ENCODE measurements at regions not wholly inside any gene's neighbourhood (a gene's known extent, or its start where the extent isn't known, plus 50 kb on each side); places are given as distances from the start of the nearest gene placed in this dataset.

DNA sequence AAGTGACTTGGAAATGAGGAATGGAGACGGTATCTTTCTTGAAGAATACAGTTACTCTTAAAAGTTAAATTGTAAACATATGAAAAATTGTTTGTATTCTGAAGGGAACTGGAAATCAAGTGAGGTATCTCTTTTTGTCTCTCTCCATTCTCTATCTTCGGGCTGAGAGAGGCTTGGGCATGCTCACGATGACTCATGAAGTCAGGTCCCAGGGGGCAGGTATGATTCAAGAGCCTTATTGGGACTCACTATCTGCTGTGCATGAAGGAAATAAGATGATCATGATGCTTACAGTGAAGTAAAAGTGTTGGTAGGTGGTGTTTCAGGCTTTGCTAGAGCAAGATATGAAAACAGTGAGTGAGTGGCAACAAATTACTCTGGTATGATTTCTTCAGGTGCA lies 200.4 kb upstream of the PITX2 start:
- no peak overlapping the region for H3K27ac ChIP-seq
- no peak overlapping the region for H3K4me3 ChIP-seq
- no peak for TF ChIP-seq POLR2AphosphoS5 (IDR thresholded peaks at IDR 0.05)
- H3K9me3 ChIP-seq = no peaks in the 10 kb centered on the region
- no peaks in the 10 kb centered on the region for H3K27me3 ChIP-seq
- no peak for DNase-seq (ENCODE audit: low spot score in 2 of 2)
- H3K4me1 ChIP-seq = no peaks in the 10 kb centered on the region
- no peaks in the 10 kb centered on the region for H3K36me3 ChIP-seq
- WGBS = 60% methylated on average over 3 of the region's 3 CpGs

DNA sequence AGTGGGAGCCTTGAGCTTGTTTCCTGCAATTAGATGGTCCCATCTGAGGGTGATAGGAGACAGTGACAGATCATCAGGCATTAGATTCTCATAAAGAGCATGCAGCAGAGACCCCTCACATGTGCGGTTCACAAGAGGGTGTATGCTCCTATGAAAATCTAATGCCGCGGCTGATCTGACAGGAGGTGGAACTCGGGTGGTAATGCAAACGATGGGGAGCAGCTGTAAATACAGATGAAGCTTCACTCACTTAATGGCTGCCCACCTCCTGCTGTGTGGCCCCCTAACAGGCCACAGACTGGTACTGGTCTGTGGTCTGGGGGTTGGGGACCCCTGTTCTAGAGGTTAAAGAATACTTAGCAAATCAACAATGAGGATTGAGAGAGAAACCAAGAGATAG lies 201.5 kb upstream of the PITX2 start:
- Histone ChIP-seq H3K36me3 (no peaks in the 10 kb centered on the region), H3K27ac (no peak overlapping the region), H3K27me3 (no peaks in the 10 kb centered on the region), H3K4me1 (no peaks in the 10 kb centered on the region), H3K4me3 (no peak overlapping the region), H3K9me3 (no peaks in the 10 kb centered on the region)
- WGBS = 98% methylated on average over 5 of the region's 5 CpGs
- no peak for DNase-seq (ENCODE audit: low spot score in 2 of 2)
- TF ChIP-seq POLR2AphosphoS5 (IDR thresholded peaks at IDR 0.05) (no peak), POLR2A (IDR thresholded peaks at IDR 0.05) (no peak), EP300 (IDR thresholded peaks at IDR 0.05) (no peak)
- TF ChIP-seq, protein P1, sequence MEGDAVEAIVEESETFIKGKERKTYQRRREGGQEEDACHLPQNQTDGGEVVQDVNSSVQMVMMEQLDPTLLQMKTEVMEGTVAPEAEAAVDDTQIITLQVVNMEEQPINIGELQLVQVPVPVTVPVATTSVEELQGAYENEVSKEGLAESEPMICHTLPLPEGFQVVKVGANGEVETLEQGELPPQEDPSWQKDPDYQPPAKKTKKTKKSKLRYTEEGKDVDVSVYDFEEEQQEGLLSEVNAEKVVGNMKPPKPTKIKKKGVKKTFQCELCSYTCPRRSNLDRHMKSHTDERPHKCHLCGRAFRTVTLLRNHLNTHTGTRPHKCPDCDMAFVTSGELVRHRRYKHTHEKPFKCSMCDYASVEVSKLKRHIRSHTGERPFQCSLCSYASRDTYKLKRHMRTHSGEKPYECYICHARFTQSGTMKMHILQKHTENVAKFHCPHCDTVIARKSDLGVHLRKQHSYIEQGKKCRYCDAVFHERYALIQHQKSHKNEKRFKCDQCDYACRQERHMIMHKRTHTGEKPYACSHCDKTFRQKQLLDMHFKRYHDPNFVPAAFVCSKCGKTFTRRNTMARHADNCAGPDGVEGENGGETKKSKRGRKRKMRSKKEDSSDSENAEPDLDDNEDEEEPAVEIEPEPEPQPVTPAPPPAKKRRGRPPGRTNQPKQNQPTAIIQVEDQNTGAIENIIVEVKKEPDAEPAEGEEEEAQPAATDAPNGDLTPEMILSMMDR (IDR thresholded peaks at IDR 0.05) = no peak

DNA sequence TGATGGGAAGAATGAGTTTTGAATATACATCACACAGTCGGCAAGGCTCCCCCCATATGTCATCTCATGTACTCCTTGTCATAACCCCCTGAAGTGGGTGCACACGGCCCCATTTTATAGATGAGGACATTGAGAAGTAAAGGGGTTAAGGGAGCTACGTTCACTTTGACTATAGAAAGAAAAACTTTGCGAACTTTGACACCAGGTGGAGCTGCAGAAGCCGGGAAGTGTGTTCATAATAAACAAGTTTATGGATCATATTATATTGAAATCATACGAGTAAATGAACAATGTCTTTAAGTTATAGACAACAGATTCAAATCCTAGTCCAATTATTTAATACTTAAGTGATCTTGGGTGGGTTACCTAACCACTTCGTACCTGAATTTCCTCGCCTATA lies 203.8 kb upstream of the PITX2 start:
- TF ChIP-seq POLR2AphosphoS5 (IDR thresholded peaks at IDR 0.05) (no peak), EP300 (IDR thresholded peaks at IDR 0.05) (no peak), POLR2A (IDR thresholded peaks at IDR 0.05) (no peak)
- TF ChIP-seq, protein P1 (IDR thresholded peaks at IDR 0.05) = no peak
- Histone ChIP-seq H3K27ac (no peak overlapping the region), H3K27me3 (no peaks in the 10 kb centered on the region), H3K36me3 (no peaks in the 10 kb centered on the region), H3K4me3 (no peak overlapping the region), H3K4me1 (no peaks in the 10 kb centered on the region), H3K9me3 (no peaks in the 10 kb centered on the region)
- no peak for DNase-seq (ENCODE audit: low spot score in 2 of 2)
- WGBS = 88% methylated on average over 8 of the region's 8 CpGs

DNA sequence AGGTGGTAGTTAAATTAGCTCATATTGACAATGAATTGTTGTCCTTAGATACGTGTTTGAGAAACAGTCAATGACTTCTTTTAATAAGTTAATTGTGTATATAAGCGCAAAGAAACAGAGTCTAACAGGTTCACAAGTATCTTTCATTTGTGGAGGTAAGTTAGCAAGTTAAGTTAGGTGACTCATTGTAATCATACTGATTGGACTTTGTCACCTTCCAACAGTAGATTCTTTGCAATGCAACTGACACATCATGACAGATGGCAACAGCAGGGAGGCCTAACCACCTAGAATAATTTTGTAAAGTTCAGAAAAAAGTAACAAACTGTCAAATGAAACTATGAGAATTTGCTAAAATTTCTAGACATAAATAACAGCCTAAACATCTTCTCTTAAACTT lies 207.6 kb upstream of the PITX2 start:
- Histone ChIP-seq H3K4me1 (no peaks in the 10 kb centered on the region), H3K27ac (no peak overlapping the region), H3K27me3 (no peaks in the 10 kb centered on the region), H3K36me3 (no peaks in the 10 kb centered on the region), H3K9me3 (no peaks in the 10 kb centered on the region), H3K4me3 (no peak overlapping the region)
- TF ChIP-seq POLR2A (IDR thresholded peaks at IDR 0.05) (no peak), EP300 (IDR thresholded peaks at IDR 0.05) (no peak), POLR2AphosphoS5 (IDR thresholded peaks at IDR 0.05) (no peak)
- TF ChIP-seq, protein P1 (IDR thresholded peaks at IDR 0.05) = no peak
- 45% methylated on average over 2 of the region's 2 CpGs for WGBS
- DNase-seq (ENCODE audit: low spot score in 2 of 2) = no peak

DNA sequence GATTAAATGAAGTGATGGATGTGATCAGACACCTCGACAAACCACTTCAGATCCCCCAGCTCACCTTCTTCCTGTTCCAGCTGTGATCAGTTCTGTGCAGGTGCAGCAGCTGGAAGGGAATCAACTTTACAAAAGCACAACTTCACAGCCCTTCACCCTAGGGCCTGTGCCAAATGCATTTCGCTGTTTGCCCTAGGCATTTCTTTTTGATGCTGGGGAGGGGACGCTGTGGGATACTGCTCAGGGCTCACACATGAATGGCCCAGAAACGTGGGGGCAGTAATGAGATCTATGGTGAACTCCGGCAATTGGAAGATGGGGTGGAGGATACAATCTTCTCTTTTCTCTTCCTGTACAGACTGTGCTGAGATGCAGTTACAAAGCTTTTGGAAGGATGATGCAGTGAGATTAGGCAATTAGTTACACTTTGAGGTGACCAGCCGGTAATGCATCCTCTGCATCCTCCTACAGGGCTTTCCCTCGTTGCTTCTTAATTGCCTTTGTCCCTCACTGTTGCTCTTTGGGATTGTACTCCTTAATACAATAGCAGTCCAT lies 215.1 kb upstream of the PITX2 start:
- Histone ChIP-seq H3K27me3 (no peaks in the 10 kb centered on the region), H3K27ac (no peak overlapping the region), H3K4me3 (no peak overlapping the region), H3K36me3 (no peaks in the 10 kb centered on the region), H3K4me1 (no peaks in the 10 kb centered on the region), H3K9me3 (no peaks in the 10 kb centered on the region)
- 48% methylated on average over 7 of the region's 7 CpGs for WGBS
- TF ChIP-seq POLR2A (IDR thresholded peaks at IDR 0.05) (no peak), EP300 (IDR thresholded peaks at IDR 0.05) (no peak), POLR2AphosphoS5 (IDR thresholded peaks at IDR 0.05) (no peak)
- TF ChIP-seq, protein P1 (IDR thresholded peaks at IDR 0.05) = no peak
- DNase-seq (ENCODE audit: low spot score in 2 of 2) = no peak

DNA sequence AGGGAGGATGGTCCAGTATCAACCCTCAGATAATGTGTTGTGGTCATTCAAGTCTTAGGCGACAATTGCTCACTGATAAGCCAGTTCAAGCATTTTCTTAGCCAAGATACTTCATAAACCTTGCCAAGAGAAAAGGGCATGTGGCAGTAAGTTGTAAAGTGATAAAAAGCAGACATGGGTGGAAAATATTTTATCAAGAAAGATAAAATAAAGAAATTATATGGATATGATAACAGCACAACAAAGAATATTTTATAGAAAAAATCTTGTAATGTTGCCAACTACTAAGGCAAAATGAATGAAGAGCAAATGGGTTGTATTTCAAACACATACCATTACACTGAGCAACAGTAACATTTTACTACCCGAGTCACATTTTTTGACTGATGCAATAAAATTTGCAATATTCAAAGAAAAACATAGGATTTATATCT lies 217.4 kb upstream of the PITX2 start:
- Histone ChIP-seq H3K4me1 (no peaks in the 10 kb centered on the region), H3K27me3 (no peaks in the 10 kb centered on the region), H3K9me3 (no peaks in the 10 kb centered on the region), H3K27ac (no peak overlapping the region), H3K36me3 (no peaks in the 10 kb centered on the region), H3K4me3 (no peak overlapping the region)
- no peak for DNase-seq (ENCODE audit: low spot score in 2 of 2)
- WGBS = 33% methylated on average over 2 of the region's 2 CpGs
- TF ChIP-seq POLR2AphosphoS5 (IDR thresholded peaks at IDR 0.05) (no peak), POLR2A (IDR thresholded peaks at IDR 0.05) (no peak), EP300 (IDR thresholded peaks at IDR 0.05) (no peak)
- TF ChIP-seq, protein P1 (IDR thresholded peaks at IDR 0.05) = no peak

Measured in suprapubic skin (tissue), 4 donors.